ENCODE measurements at regions not wholly inside any gene's neighbourhood (a gene's known extent, or its start where the extent isn't known, plus 50 kb on each side); places are given as distances from the start of the nearest gene placed in this dataset.

DNA sequence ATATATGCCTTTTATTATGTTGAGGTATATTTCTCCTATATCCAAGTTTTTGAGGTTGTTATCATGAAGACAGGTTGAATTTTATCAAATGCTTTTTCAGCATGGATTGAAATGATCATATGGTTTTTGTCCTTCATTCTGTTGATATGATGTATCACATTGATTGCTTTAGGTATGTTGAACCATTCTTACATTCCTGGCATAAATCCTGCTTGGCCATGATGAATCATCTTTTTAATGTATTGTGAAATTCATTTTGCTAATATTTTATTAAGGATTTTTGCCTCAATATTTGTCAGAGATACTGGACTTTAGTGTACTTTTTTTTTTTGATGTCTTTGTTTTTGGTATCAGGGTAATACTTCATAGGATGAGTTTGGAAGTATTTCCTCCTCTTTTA is 283.8 kb upstream of the C11orf87 start:
- no peak for FAIRE-seq
- TF ChIP-seq, protein P1, sequence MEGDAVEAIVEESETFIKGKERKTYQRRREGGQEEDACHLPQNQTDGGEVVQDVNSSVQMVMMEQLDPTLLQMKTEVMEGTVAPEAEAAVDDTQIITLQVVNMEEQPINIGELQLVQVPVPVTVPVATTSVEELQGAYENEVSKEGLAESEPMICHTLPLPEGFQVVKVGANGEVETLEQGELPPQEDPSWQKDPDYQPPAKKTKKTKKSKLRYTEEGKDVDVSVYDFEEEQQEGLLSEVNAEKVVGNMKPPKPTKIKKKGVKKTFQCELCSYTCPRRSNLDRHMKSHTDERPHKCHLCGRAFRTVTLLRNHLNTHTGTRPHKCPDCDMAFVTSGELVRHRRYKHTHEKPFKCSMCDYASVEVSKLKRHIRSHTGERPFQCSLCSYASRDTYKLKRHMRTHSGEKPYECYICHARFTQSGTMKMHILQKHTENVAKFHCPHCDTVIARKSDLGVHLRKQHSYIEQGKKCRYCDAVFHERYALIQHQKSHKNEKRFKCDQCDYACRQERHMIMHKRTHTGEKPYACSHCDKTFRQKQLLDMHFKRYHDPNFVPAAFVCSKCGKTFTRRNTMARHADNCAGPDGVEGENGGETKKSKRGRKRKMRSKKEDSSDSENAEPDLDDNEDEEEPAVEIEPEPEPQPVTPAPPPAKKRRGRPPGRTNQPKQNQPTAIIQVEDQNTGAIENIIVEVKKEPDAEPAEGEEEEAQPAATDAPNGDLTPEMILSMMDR (IDR thresholded peaks at IDR 0.05; ENCODE audit: insufficient read depth, missing control alignments), result no peak
- DNase-seq (ENCODE audit: insufficient read length, low spot score), result no peak

DNA sequence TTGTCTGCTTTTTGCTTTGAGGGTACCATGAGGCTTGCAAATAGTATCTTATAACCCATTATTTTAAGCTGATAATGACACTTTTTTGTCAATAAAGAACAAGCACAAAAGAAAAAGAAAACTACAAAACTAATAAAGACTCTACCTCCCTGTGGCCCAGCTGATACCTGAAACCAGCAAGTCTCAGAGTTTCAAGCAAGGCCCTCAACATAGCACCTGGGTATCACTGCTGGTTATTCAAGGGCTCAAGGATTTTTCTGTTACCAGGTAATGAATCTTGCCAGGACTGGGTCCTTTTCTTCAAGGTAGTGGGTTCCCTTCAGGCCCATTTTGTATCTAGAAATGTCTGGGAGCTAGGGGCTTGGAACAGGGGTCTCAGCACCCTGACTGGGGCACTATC is 281.6 kb upstream of the C11orf87 start:
- DNase-seq (ENCODE audit: insufficient read length, low spot score) (no peak), FAIRE-seq (no peak)
- TF ChIP-seq, protein P1 (IDR thresholded peaks at IDR 0.05; ENCODE audit: insufficient read depth, missing control alignments), result no peak

DNA sequence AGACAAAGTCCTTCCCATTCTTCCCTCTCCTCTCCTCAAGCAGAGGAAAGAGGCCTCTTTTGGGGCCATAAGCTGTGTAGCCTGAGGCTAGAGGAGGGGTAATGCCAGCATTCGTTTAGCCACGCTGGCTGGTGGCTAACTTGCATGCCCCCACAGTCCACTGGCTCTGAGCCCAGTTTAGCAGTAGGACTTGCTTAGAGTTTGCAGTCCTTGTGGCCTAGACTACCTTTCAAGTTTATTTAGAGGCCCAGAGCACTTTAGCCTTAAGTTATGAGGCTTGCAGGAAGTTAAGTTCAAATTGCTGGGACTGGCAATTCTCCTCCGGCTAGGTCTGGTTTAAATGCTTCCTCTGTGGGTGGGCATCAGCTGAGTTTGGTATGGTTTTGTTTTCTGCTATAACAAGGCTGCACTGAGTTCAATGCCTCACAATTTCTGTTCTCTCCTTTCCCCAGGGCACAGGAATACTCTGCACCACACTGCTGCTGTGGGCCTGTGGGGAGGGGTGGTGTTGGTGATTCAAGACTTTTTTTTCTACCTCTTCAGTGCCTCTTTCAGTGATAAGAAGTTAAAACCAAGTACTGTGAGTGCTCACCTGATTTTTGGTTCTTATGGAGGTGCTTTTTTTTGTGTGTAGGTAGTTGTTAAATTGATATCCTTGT is 281.0 kb upstream of the C11orf87 start:
- TF ChIP-seq, protein P1 (IDR thresholded peaks at IDR 0.05; ENCODE audit: insufficient read depth, missing control alignments), result no peak
- no peak for DNase-seq (ENCODE audit: insufficient read length, low spot score)
- no peak for FAIRE-seq

DNA sequence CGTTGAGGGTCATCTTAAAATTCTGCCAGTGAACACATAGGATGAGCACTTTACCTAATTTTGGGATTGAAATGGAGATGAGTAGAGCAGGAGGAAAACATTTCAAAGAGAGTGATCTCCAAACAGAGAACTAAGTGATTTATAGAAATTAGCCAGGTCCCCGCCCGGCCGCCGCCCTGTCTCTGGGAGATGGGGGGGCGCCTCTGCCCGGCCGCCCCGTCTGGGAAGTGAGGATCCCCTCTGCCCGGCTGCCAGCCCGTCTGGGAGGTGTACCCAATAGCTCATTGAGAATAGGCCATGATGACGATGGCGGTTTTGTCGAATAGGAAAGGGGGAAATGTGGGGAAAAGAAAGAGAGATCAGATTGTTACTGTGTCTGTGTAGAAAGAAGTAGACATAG is 276.7 kb upstream of the C11orf87 start:
- no peak for FAIRE-seq
- no peak for DNase-seq (ENCODE audit: insufficient read length, low spot score)
- TF ChIP-seq, protein P1 (IDR thresholded peaks at IDR 0.05; ENCODE audit: insufficient read depth, missing control alignments), result no peak

DNA sequence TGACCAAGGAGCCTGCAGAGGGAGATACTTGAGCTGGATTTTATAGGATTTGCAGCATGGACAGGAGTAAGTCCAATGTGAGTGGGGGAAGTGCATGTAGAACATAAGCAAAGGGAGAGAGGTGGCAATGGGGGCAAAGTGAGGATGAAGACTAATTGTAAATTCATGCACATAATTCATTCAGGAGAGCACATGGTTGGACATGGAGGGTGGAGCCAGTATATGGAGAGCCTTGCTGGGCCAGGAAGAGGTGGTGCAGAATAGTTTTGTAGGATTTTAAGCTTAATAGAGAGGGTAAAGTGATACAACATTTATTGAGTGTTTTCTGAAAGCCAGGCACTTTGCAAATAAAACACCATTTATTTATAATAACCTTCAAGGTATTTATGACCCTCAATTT is 274.3 kb upstream of the C11orf87 start:
- FAIRE-seq (no peak), DNase-seq (ENCODE audit: insufficient read length, low spot score) (no peak)
- TF ChIP-seq, protein P1 (IDR thresholded peaks at IDR 0.05; ENCODE audit: insufficient read depth, missing control alignments), result no peak

DNA sequence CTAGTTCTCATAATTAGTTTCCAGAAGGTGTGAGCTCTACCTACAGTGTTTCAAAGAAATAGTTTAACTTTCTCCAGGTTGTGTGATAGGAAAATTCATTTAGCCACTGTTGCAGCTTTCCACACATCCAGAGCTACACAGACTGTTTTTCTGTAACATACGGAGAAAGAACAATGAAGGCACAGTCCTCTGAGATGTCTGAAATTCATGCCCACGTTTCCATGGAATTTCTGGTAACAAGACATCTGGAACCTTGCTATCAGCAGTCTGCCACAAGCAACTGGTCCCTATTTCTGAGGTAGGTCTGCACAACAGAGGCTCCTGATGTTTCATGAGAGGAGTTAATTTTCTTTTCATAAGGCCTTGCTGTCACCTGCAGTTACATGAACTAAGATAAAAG is 273.3 kb upstream of the C11orf87 start:
- no peak for FAIRE-seq
- TF ChIP-seq, protein P1 (IDR thresholded peaks at IDR 0.05; ENCODE audit: insufficient read depth, missing control alignments), result no peak
- no peak for DNase-seq (ENCODE audit: insufficient read length, low spot score)

DNA sequence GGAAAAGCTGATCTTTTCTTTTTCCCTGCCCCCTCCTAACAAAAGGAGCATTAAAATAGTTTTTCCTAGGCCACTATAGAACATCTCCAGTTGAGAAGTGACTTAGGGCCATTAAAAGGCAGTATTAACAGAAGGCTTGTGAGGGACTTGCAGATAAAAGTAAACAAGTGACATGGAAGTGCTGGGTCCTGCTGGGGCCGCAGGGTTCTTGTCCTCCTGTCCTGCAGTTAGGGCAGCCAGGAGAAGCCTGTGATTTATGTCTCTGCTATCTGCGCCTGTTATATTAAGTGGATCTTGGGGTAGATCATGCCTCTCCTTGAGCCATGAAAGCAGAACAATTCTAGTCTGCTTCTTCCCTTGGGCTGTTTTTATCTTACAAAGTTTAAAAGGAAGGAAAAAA is 271.4 kb upstream of the C11orf87 start:
- TF ChIP-seq, protein P1 (IDR thresholded peaks at IDR 0.05; ENCODE audit: insufficient read depth, missing control alignments), result no peak
- FAIRE-seq (no peak), DNase-seq (ENCODE audit: insufficient read length, low spot score) (no peak)

All from D721Med (cell line).